ENCODE measurements at regions not wholly inside any gene's neighbourhood (a gene's known extent, or its start where the extent isn't known, plus 50 kb on each side); places are given as distances from the start of the nearest gene placed in this dataset.

DNA sequence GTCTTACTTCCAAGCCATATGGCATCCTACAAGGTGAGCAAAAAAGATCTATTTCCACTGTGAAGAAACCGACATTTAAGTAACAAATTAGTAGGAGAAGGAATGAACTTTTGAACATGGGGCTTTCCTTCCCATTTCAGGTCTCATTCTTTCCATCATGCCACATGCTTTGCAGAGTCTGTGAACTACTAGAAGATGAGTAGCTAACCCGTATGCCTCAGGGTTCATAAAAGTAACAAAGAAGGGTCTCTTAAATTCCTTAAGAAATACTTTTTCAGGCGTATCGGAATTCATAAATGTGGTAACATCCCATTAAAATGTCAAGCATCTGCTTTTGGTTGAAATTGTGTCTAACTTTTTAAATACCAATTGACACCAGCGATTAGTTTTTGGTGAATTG is 81.3 kb upstream of the TNS3 start:
- TF ChIP-seq, protein P1, sequence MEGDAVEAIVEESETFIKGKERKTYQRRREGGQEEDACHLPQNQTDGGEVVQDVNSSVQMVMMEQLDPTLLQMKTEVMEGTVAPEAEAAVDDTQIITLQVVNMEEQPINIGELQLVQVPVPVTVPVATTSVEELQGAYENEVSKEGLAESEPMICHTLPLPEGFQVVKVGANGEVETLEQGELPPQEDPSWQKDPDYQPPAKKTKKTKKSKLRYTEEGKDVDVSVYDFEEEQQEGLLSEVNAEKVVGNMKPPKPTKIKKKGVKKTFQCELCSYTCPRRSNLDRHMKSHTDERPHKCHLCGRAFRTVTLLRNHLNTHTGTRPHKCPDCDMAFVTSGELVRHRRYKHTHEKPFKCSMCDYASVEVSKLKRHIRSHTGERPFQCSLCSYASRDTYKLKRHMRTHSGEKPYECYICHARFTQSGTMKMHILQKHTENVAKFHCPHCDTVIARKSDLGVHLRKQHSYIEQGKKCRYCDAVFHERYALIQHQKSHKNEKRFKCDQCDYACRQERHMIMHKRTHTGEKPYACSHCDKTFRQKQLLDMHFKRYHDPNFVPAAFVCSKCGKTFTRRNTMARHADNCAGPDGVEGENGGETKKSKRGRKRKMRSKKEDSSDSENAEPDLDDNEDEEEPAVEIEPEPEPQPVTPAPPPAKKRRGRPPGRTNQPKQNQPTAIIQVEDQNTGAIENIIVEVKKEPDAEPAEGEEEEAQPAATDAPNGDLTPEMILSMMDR (IDR thresholded peaks at IDR 0.05): no peak
- no peak for TF ChIP-seq POLR2A (IDR thresholded peaks at IDR 0.05)

All from lower leg skin (tissue), 3 donors.